Liver (tissue), 8 donors: ENCODE measurements at regions not wholly inside any gene's neighbourhood (a gene's known extent, or its start where the extent isn't known, plus 50 kb on each side); places are given as distances from the start of the nearest gene placed in this dataset.

Source experiments
- DNase-seq: peaks from one replicate; pipeline ENCODE4 v3.0.0-alpha.2; 2017; ENCODE audit warnings: low spot score
- H3K27ac ChIP-seq, 2 donors: one replicate each; pipeline ENCODE4 v1.7.0; 2013; ENCODE audit warnings: inconsistent platforms in 2 of 2, low read length in 2 of 2, control low read depth in 1 of 2, low read depth in 1 of 2, mild to moderate bottlenecking in 1 of 2
- H3K27me3 ChIP-seq, 4 donors: one replicate each; pipeline versions ENCODE4 v1.6.1 to v1.7.0; 2013; ENCODE audit warnings: low read length in 3 of 4, inconsistent platforms in 1 of 4, mild to moderate bottlenecking in 1 of 4, moderate library complexity in 1 of 4; ENCODE audit not compliant: control insufficient read depth in 4 of 4, insufficient read depth in 4 of 4
- H3K36me3 ChIP-seq, 4 donors: one replicate each; pipeline versions ENCODE4 v1.6.1 to v1.7.0; 2013; ENCODE audit warnings: low read length in 3 of 4, mild to moderate bottlenecking in 3 of 4, low read depth in 1 of 4, moderate library complexity in 1 of 4; ENCODE audit not compliant: control insufficient read depth in 4 of 4, insufficient read depth in 3 of 4
- H3K4me1 ChIP-seq, 4 donors: one replicate each; pipeline versions ENCODE4 v1.6.1 to v1.7.0; 2013; ENCODE audit warnings: low read length in 3 of 4, mild to moderate bottlenecking in 3 of 4, moderate library complexity in 1 of 4; ENCODE audit not compliant: control insufficient read depth in 4 of 4, insufficient read depth in 4 of 4
- H3K4me3 ChIP-seq, 3 donors: one replicate each; pipeline versions ENCODE4 v1.6.1 to v1.7.0; 2013; ENCODE audit warnings: low read length in 3 of 3, control low read depth in 1 of 3, low read depth in 1 of 3, mild to moderate bottlenecking in 1 of 3
- H3K9ac ChIP-seq, 2 donors: one replicate each; pipeline ENCODE4 v1.7.0; 2013; ENCODE audit warnings: low read length in 2 of 2, mild to moderate bottlenecking in 2 of 2, moderate library complexity in 2 of 2, control low read depth in 1 of 2, low read depth in 1 of 2
- H3K9me3 ChIP-seq, 4 donors: one replicate each; pipeline versions ENCODE4 v1.6.1 to v1.7.0; 2013; ENCODE audit warnings: low read length in 3 of 4; ENCODE audit not compliant: control insufficient read depth in 4 of 4
- FOXA1 ChIP-seq: IDR thresholded peaks from 2 replicates; pipeline ENCODE4 v1.6.1; 2016; ENCODE audit warnings: antibody characterized with exemption
- FOXA2 ChIP-seq: IDR thresholded peaks from 2 replicates; pipeline ENCODE4 v1.6.1; 2016; ENCODE audit warnings: antibody characterized with exemption
- HNF4A ChIP-seq, 2 donors: conservative IDR thresholded peaks; 2 replicates each; pipeline ENCODE4 v1.6.1; 2016; ENCODE audit warnings: antibody characterized with exemption in 2 of 2, mild to moderate bottlenecking in 2 of 2
- HNF4G ChIP-seq: IDR thresholded peaks from 2 replicates; pipeline ENCODE4 v1.6.1; 2016; ENCODE audit warnings: antibody characterized with exemption
- JUND ChIP-seq, 2 donors: IDR thresholded peaks; 2 replicates each; pipeline ENCODE4 v1.6.1; 2016; ENCODE audit warnings: antibody characterized with exemption in 2 of 2
- RAD21 ChIP-seq, 2 donors: IDR thresholded peaks; 2 replicates each; pipeline ENCODE4 v1.6.1; 2016; ENCODE audit warnings: antibody characterized with exemption in 2 of 2, mild to moderate bottlenecking in 2 of 2
- RXRA ChIP-seq, 2 donors: IDR thresholded peaks; 2 replicates each; pipeline ENCODE4 v1.6.1; 2017 to 2018; ENCODE audit warnings: antibody characterized with exemption in 2 of 2, mild to moderate bottlenecking in 1 of 2
- SP1 ChIP-seq: IDR thresholded peaks from 2 replicates; pipeline ENCODE4 v1.6.1; 2018; ENCODE audit warnings: antibody characterized with exemption, mild to moderate bottlenecking
- TAF1 ChIP-seq: conservative IDR thresholded peaks from 2 replicates; pipeline ENCODE4 v1.6.1; 2016; ENCODE audit warnings: antibody characterized with exemption, mild to moderate bottlenecking
- YY1 ChIP-seq: IDR thresholded peaks from 2 replicates; pipeline ENCODE4 v1.6.1; 2016; ENCODE audit warnings: antibody characterized with exemption, mild to moderate bottlenecking
- WGBS: extraction: QIAGEN DNeasy Blood & Tissue Kit; methylation state at CpG from one replicate; pipeline ENCODE4 v1.1.7; 2013; 5-methylcytosine and 5-hydroxymethylcytosine counted together
- TF ChIP-seq, protein P1 (sequence below): IDR thresholded peaks from 2 replicates; pipeline ENCODE4 v1.6.1; 2016; ENCODE audit warnings: antibody characterized with exemption
- TF ChIP-seq, protein P2 (sequence below): IDR thresholded peaks from 2 replicates; pipeline ENCODE4 v1.6.1; 2016; ENCODE audit warnings: antibody characterized with exemption, mild to moderate bottlenecking
- TF ChIP-seq, protein P3 (sequence below): fragments of 150-350 bp; IDR thresholded peaks from 2 replicates; pipeline ENCODE4 v1.5.1; 2017; ENCODE audit warnings: improper control_type of control experiment, low read depth, low read length; ENCODE audit not compliant: missing input control
- TF ChIP-seq, protein P4 (sequence below): IDR thresholded peaks from 2 replicates; pipeline ENCODE4 v1.6.1; 2016; ENCODE audit warnings: antibody characterized with exemption
- donor health status: healthy.
- donor health status: healthy.
- donor health status: healthy.
- donor health status: healthy.
- donor health status: healthy.

DNA sequence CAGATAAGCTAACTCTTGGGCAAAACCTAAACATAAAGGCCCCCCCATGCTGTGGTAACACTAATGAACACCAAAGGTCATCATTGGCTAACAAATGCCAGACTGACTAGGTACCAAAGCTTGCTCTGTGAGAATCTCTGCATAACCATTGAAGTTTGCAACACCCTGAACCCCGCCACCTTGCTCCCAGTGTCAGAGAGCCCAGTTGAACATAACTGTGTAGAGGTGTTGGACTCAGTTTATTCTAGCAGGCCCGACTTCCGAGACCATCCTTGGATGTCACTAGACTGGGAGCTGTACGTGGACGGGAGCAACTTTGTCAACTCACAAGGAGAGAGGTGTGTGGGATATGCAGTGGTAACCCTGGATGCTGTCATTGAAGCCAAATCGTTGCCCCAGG lies 602.2 kb downstream of the UQCRFS1 start:
- Histone ChIP-seq H3K9ac (no peak overlapping the region), H3K27ac (no peak overlapping the region), H3K36me3 (no peaks in the 10 kb centered on the region), H3K27me3 (no peaks in the 10 kb centered on the region), H3K4me1 (peaks cover 0 to 6% (median 0%) of the 10 kb centered on the region in 4 donors), H3K4me3 (no peak overlapping the region), H3K9me3 (peaks cover 0 to 1% (median 0%) of the 10 kb centered on the region in 4 donors)
- no peak for DNase-seq
- WGBS, result 90% methylated on average over 6 of the region's 6 CpGs
- TF ChIP-seq YY1 (no peak), SP1 (no peak), JUND (IDR thresholded peaks at IDR 0.05) (no peak), RAD21 (IDR thresholded peaks at IDR 0.05) (no peak), FOXA1 (no peak), HNF4A (conservative IDR thresholded peaks at IDR 0.05) (no peak)
- TF ChIP-seq, protein P1, sequence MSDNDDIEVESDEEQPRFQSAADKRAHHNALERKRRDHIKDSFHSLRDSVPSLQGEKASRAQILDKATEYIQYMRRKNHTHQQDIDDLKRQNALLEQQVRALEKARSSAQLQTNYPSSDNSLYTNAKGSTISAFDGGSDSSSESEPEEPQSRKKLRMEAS, result no peak
- TF ChIP-seq, protein P2, sequence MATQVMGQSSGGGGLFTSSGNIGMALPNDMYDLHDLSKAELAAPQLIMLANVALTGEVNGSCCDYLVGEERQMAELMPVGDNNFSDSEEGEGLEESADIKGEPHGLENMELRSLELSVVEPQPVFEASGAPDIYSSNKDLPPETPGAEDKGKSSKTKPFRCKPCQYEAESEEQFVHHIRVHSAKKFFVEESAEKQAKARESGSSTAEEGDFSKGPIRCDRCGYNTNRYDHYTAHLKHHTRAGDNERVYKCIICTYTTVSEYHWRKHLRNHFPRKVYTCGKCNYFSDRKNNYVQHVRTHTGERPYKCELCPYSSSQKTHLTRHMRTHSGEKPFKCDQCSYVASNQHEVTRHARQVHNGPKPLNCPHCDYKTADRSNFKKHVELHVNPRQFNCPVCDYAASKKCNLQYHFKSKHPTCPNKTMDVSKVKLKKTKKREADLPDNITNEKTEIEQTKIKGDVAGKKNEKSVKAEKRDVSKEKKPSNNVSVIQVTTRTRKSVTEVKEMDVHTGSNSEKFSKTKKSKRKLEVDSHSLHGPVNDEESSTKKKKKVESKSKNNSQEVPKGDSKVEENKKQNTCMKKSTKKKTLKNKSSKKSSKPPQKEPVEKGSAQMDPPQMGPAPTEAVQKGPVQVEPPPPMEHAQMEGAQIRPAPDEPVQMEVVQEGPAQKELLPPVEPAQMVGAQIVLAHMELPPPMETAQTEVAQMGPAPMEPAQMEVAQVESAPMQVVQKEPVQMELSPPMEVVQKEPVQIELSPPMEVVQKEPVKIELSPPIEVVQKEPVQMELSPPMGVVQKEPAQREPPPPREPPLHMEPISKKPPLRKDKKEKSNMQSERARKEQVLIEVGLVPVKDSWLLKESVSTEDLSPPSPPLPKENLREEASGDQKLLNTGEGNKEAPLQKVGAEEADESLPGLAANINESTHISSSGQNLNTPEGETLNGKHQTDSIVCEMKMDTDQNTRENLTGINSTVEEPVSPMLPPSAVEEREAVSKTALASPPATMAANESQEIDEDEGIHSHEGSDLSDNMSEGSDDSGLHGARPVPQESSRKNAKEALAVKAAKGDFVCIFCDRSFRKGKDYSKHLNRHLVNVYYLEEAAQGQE, result no peak
- TF ChIP-seq, protein P3, sequence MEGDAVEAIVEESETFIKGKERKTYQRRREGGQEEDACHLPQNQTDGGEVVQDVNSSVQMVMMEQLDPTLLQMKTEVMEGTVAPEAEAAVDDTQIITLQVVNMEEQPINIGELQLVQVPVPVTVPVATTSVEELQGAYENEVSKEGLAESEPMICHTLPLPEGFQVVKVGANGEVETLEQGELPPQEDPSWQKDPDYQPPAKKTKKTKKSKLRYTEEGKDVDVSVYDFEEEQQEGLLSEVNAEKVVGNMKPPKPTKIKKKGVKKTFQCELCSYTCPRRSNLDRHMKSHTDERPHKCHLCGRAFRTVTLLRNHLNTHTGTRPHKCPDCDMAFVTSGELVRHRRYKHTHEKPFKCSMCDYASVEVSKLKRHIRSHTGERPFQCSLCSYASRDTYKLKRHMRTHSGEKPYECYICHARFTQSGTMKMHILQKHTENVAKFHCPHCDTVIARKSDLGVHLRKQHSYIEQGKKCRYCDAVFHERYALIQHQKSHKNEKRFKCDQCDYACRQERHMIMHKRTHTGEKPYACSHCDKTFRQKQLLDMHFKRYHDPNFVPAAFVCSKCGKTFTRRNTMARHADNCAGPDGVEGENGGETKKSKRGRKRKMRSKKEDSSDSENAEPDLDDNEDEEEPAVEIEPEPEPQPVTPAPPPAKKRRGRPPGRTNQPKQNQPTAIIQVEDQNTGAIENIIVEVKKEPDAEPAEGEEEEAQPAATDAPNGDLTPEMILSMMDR, result no peak

DNA sequence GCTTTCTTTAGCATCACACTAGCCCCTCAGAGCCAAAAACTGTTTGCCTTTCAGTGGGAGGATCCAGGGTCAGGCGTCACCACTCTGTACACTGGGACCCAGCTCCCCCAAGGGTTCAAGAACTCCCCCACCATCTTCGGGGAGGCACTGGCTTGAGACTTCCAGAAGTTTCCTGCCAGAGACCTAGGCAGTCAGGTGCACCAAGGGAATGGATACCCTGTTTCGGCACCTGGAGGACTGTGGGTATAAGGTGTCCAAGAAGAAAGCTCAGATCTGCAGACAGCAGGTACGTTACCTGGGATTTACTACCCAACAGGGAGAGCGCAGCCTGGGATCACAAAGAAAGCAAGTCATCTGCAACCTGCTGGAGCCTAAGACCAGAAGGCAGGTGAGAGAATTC lies 603.0 kb downstream of the UQCRFS1 start:
- no peaks in the 10 kb centered on the region for H3K36me3 ChIP-seq
- no peak overlapping the region for H3K9ac ChIP-seq
- DNase-seq, result no peak
- no peak overlapping the region for H3K4me3 ChIP-seq
- no peaks in the 10 kb centered on the region for H3K27me3 ChIP-seq
- WGBS, result 93% methylated on average over 5 of the region's 5 CpGs
- TF ChIP-seq HNF4A (conservative IDR thresholded peaks at IDR 0.05), result no peak
- TF ChIP-seq, protein P4, sequence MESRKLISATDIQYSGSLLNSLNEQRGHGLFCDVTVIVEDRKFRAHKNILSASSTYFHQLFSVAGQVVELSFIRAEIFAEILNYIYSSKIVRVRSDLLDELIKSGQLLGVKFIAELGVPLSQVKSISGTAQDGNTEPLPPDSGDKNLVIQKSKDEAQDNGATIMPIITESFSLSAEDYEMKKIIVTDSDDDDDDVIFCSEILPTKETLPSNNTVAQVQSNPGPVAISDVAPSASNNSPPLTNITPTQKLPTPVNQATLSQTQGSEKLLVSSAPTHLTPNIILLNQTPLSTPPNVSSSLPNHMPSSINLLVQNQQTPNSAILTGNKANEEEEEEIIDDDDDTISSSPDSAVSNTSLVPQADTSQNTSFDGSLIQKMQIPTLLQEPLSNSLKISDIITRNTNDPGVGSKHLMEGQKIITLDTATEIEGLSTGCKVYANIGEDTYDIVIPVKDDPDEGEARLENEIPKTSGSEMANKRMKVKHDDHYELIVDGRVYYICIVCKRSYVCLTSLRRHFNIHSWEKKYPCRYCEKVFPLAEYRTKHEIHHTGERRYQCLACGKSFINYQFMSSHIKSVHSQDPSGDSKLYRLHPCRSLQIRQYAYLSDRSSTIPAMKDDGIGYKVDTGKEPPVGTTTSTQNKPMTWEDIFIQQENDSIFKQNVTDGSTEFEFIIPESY, result no peak
- TF ChIP-seq TAF1, result no peak
- no peak for TF ChIP-seq FOXA1
- no peak for TF ChIP-seq FOXA2
- no peak for TF ChIP-seq HNF4G
- TF ChIP-seq YY1, result no peak
- TF ChIP-seq JUND (IDR thresholded peaks at IDR 0.05), result no peak
- no peak for TF ChIP-seq RXRA (IDR thresholded peaks at IDR 0.05)
- TF ChIP-seq, protein P2, result no peak
- TF ChIP-seq SP1, result no peak
- H3K9me3 ChIP-seq, result peaks cover 0 to 1% (median 0%) of the 10 kb centered on the region in 4 donors
- H3K4me1 ChIP-seq, result peaks cover 0 to 6% (median 0%) of the 10 kb centered on the region in 4 donors
- no peak overlapping the region for H3K27ac ChIP-seq
